ENCODE measurements at regions not wholly inside any gene's neighbourhood (a gene's known extent, or its start where the extent isn't known, plus 50 kb on each side); places are given as distances from the start of the nearest gene placed in this dataset.

- Histone ChIP-seq H3K4me3 (no peak overlapping the region), H3K9me3 (no peaks in the 10 kb centered on the region), H3K27ac (no peak overlapping the region), H3K36me3 (ENCODE audit: insufficient read depth in 1 of 2, low read depth in 1 of 2) (no peaks in the 10 kb centered on the region), H3K27me3 (ENCODE audit: insufficient read depth in 3 of 3, low read length in 2 of 3) (no peaks in the 10 kb centered on the region), H3K4me1 (no peaks in the 10 kb centered on the region)
- WGBS, 3 donors, result 67 to 72% (median 69%) methylated on average over 2 of the region's 2 CpGs
- DNase-seq (no peak), ATAC-seq (no peak)
- intact Hi-C loops (cut with DNase I), result no loop called here
- TF ChIP-seq CTCF (IDR thresholded peaks at IDR 0.05), result no peak
Observed at GRCh38 chr18:43855376-43855775, 578.1 kb upstream of the SYT4 start.

- 8 to 14% (median 11%) methylated on average over 1 of the region's 1 CpG for whole genome bisulfite sequencing, 3 donors
- Histone ChIP-seq H3K27me3 (ENCODE audit: insufficient read depth in 3 of 3, low read length in 2 of 3) (no peaks in the 10 kb centered on the region), H3K27ac (no peak overlapping the region), H3K36me3 (ENCODE audit: insufficient read depth in 1 of 2, low read depth in 1 of 2) (no peaks in the 10 kb centered on the region), H3K4me3 (no peak overlapping the region), H3K4me1 (no peaks in the 10 kb centered on the region), H3K9me3 (no peaks in the 10 kb centered on the region)
- intact Hi-C loops (cut with DNase I), result no loop called here
- DNase-seq (no peak), ATAC-seq (peak; percentile 21 to 77 (median 59))
- no peak for TF ChIP-seq CTCF (IDR thresholded peaks at IDR 0.05)
Observed at GRCh38 chr18:43863180-43863579, 585.9 kb upstream of the SYT4 start.

- TF ChIP-seq CTCF (IDR thresholded peaks at IDR 0.05), result no peak
- H3K27ac ChIP-seq, result no peak overlapping the region
Observed at GRCh38 chr18:43866696-43867095, 589.4 kb upstream of the SYT4 start.

GRCh38 chr18:43868497-43868995 is 591.3 kb upstream of the SYT4 start:
- no peaks in the 10 kb centered on the region for H3K9me3 ChIP-seq
- H3K27ac ChIP-seq, result no peak overlapping the region
- DNase-seq (no peak), ATAC-seq (no peak)
- no peak for TF ChIP-seq CTCF (IDR thresholded peaks at IDR 0.05)
- intact Hi-C loops (cut with DNase I), result no loop called here
- H3K4me3 ChIP-seq, result no peak overlapping the region
- 59 to 64% (median 61%) methylated on average over 3 of the region's 3 CpGs for WGBS, 3 donors
- no peaks in the 10 kb centered on the region for H3K27me3 ChIP-seq (ENCODE audit: insufficient read depth in 3 of 3, low read length in 2 of 3)
- H3K4me1 ChIP-seq, result no peaks in the 10 kb centered on the region
- no peaks in the 10 kb centered on the region for H3K36me3 ChIP-seq (ENCODE audit: insufficient read depth in 1 of 2, low read depth in 1 of 2)

More at GRCh38 chr18:43866696-43867095, 589.4 kb upstream of the SYT4 start:
- H3K27me3 ChIP-seq (ENCODE audit: insufficient read depth in 3 of 3, low read length in 2 of 3), result no peaks in the 10 kb centered on the region
- no peak for DNase-seq
- H3K4me3 ChIP-seq, result no peak overlapping the region
- no peaks in the 10 kb centered on the region for H3K36me3 ChIP-seq (ENCODE audit: insufficient read depth in 1 of 2, low read depth in 1 of 2)
- H3K9me3 ChIP-seq, result no peaks in the 10 kb centered on the region
- H3K4me1 ChIP-seq, result no peaks in the 10 kb centered on the region
- intact Hi-C loops (cut with DNase I), result no loop called here
- ATAC-seq, result no peak

GRCh38 chr18:43869451-43870008 is 592.2 kb upstream of the SYT4 start:
- no peak overlapping the region for H3K4me3 ChIP-seq
- intact Hi-C loops (cut with DNase I), result no loop called here
- DNase-seq (no peak), ATAC-seq (no peak)
- H3K36me3 ChIP-seq (ENCODE audit: insufficient read depth in 1 of 2, low read depth in 1 of 2), result no peaks in the 10 kb centered on the region
- no peak overlapping the region for H3K27ac ChIP-seq
- 4 to 9% (median 8%) methylated on average over 1 of the region's 1 CpG for WGBS, 3 donors
- no peak for TF ChIP-seq CTCF (IDR thresholded peaks at IDR 0.05)
- H3K9me3 ChIP-seq, result no peaks in the 10 kb centered on the region
- no peaks in the 10 kb centered on the region for H3K4me1 ChIP-seq
- H3K27me3 ChIP-seq (ENCODE audit: insufficient read depth in 3 of 3, low read length in 2 of 3), result no peaks in the 10 kb centered on the region
